ENCODE measurements at regions not wholly inside any gene's neighbourhood (a gene's known extent, or its start where the extent isn't known, plus 50 kb on each side); places are given as distances from the start of the nearest gene placed in this dataset.

DNA sequence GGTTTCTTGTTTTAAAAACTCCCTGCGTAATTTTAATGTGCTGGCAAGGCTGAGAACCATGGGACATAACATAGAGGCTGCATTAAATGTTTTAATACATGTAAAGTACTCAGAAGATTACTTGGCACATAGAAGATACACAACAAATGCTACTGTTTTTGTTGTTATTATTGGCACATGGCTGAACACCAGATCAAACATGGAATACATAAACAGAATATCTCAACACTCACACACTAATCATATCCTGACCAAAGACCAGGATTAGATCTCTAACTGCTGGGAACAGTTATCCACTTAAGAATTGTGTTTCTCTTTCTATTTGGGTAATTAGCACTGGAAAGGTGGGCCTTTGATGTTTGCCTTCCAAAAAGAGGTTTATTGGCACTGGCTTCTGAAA lies 69.3 kb downstream of the KCNE4 start:
- no peak for DNase-seq
- H3K4me1 Mint-ChIP-seq: no peaks in the 10 kb centered on the region
- Histone ChIP-seq H3K36me3 (ENCODE audit: control insufficient read depth in 2 of 3, insufficient read depth in 3 of 3, low read length in 3 of 3) (no peaks in the 10 kb centered on the region), H3K27ac (ENCODE audit: low read depth, low read length) (no peak overlapping the region), H3K4me1 (ENCODE audit: control insufficient read depth in 2 of 2, insufficient read depth in 2 of 2, low read length in 2 of 2) (no peaks in the 10 kb centered on the region), H3K4me3 (ENCODE audit: low read length) (no peak overlapping the region), H3K27me3 (ENCODE audit: control insufficient read depth in 2 of 2, insufficient read depth in 2 of 2, low read length in 2 of 2) (no peaks in the 10 kb centered on the region), H3K9me3 (ENCODE audit: control insufficient read depth in 2 of 3, low read length in 3 of 3) (no peaks in the 10 kb centered on the region)
- intact Hi-C loops (cut with micrococcal nuclease): no loop called here
- no peak overlapping the region for H3K4me3 Mint-ChIP-seq
- peaks cover 0 to 6% (median 0%) of the 10 kb centered on the region in 11 donors for H3K9me3 Mint-ChIP-seq
- H3K36me3 Mint-ChIP-seq: no peaks in the 10 kb centered on the region
- no peak overlapping the region for H3K27ac Mint-ChIP-seq
- no peak for ATAC-seq
- peaks cover 0 to 11% (median 5%) of the 10 kb centered on the region in 5 donors for H3K27me3 Mint-ChIP-seq
- ChIA-PET CTCF (no interaction called here), POLR2A (no interaction called here)

DNA sequence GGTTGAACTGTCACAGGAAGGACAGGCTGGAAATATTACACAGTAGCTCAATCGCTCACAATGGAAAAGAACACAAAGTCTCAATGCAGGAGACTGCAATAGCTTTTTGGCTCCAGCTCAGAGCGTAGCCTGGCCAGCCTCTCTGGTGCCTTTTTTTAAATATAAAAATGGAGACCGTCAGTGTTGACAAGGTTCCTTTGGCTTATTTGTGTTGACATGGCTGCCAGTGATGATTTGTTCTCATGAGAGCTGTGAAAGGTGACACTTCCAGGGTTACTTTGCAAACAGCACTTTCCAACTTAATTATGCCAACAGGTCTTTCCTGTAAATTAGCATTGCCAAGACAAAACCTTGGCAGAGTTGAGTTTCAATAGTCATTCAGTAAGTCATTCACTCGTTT lies 70.8 kb downstream of the KCNE4 start:
- H3K4me3 Mint-ChIP-seq: no peak overlapping the region

DNA sequence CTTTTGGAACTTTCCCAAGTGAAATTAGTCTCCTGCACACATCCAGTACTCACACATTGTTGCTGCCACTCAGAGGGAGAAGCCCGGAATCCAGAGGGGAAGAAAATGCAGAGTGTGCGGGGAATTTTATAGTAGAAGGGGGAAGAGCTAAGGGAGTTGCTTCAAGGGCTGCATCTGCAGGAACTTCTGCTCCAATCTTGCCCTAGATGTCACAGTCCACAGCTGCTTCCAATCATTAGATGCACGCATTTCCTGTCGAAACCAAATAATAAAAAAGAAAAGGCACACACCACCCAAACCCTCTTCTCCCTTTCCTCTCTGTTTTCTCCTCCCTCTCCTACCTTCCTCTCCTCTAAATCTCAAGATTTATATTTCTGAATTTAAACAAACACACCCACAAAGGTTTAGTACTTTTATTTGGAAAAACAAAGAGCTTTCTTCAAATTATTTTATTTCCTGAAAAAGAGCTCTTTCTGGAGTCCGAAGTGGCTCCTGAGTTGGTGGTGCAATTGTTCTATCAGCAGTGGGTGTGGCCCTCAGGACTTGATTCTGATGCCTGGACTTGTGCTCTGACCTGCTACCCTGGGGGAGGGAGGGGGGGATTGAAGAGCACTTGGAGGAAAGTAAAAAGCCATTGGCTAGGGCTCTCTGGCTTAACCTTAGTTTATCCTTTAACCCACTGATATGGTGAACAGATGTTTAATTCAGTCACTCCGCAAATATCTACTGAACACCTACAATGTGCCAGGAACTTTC lies 72.0 kb downstream of the KCNE4 start:
- Mint-ChIP-seq H3K9me3 (peaks cover 0 to 5% (median 0%) of the 10 kb centered on the region in 11 donors), H3K4me1 (no peaks in the 10 kb centered on the region), H3K27ac (no peak overlapping the region), H3K27me3 (peaks cover 0 to 7% (median 5%) of the 10 kb centered on the region in 5 donors), H3K36me3 (no peaks in the 10 kb centered on the region), H3K4me3 (no peak overlapping the region)
- H3K4me1 ChIP-seq (ENCODE audit: control insufficient read depth in 2 of 2, insufficient read depth in 2 of 2, low read length in 2 of 2): no peaks in the 10 kb centered on the region
- intact Hi-C loops (cut with micrococcal nuclease): no loop called here
- CTCF ChIA-PET: no interaction called here
- H3K4me3 ChIP-seq (ENCODE audit: low read length): no peak overlapping the region
- no peaks in the 10 kb centered on the region for H3K9me3 ChIP-seq (ENCODE audit: control insufficient read depth in 2 of 3, low read length in 3 of 3)
- no peak overlapping the region for H3K27ac ChIP-seq (ENCODE audit: low read depth, low read length)
- DNase-seq (no peak), ATAC-seq (no peak)
- no peaks in the 10 kb centered on the region for H3K27me3 ChIP-seq (ENCODE audit: control insufficient read depth in 2 of 2, insufficient read depth in 2 of 2, low read length in 2 of 2)
- H3K36me3 ChIP-seq (ENCODE audit: control insufficient read depth in 2 of 3, insufficient read depth in 3 of 3, low read length in 3 of 3): no peaks in the 10 kb centered on the region
- POLR2A ChIA-PET: no interaction called here

More for the DNA sequence above, 70.8 kb downstream of the KCNE4 start:
- Mint-ChIP-seq H3K27ac (no peak overlapping the region), H3K36me3 (no peaks in the 10 kb centered on the region), H3K4me1 (no peaks in the 10 kb centered on the region), H3K27me3 (peaks cover 0 to 7% (median 5%) of the 10 kb centered on the region in 5 donors), H3K9me3 (peaks cover 0 to 6% (median 0%) of the 10 kb centered on the region in 11 donors)
- Histone ChIP-seq H3K9me3 (ENCODE audit: control insufficient read depth in 2 of 3, low read length in 3 of 3) (no peaks in the 10 kb centered on the region), H3K36me3 (ENCODE audit: control insufficient read depth in 2 of 3, insufficient read depth in 3 of 3, low read length in 3 of 3) (no peaks in the 10 kb centered on the region), H3K27ac (ENCODE audit: low read depth, low read length) (no peak overlapping the region), H3K4me1 (ENCODE audit: control insufficient read depth in 2 of 2, insufficient read depth in 2 of 2, low read length in 2 of 2) (no peaks in the 10 kb centered on the region), H3K27me3 (ENCODE audit: control insufficient read depth in 2 of 2, insufficient read depth in 2 of 2, low read length in 2 of 2) (no peaks in the 10 kb centered on the region), H3K4me3 (ENCODE audit: low read length) (no peak overlapping the region)
- ChIA-PET POLR2A (no interaction called here), CTCF (no interaction called here)
- DNase-seq (no peak), ATAC-seq (no peak)
- intact Hi-C loops (cut with micrococcal nuclease): no loop called here

DNA sequence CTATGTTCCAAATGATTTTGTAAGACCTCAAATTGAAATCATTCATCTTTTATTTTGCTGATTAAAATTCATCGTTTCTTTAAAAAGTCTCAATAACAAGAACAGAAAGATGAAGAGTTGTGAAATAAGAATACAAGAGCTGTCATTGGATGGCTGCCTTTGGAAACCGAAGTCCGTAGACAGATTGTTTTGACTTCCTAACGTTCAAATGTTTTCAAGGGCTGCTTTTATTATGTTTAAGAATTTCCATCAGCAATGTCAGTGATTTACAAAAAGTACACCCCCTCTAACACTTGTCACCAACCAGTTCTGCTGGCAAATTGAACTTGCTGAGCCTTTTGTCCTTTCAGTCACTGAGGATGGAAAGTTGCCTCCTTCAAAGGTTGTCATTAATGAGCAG lies 89.6 kb downstream of the KCNE4 start:
- H3K4me3 ChIP-seq (ENCODE audit: low read length): no peak overlapping the region
- no peaks in the 10 kb centered on the region for H3K4me1 ChIP-seq (ENCODE audit: control insufficient read depth in 2 of 2, insufficient read depth in 2 of 2, low read length in 2 of 2)
- Mint-ChIP-seq H3K36me3 (no peaks in the 10 kb centered on the region), H3K9me3 (peaks cover 0 to 14% (median 0%) of the 10 kb centered on the region in 11 donors), H3K4me1 (no peaks in the 10 kb centered on the region), H3K4me3 (no peak overlapping the region), H3K27me3 (peaks cover 0 to 4% (median 0%) of the 10 kb centered on the region in 5 donors), H3K27ac (no peak overlapping the region)
- POLR2A ChIA-PET: no interaction called here
- no peaks in the 10 kb centered on the region for H3K36me3 ChIP-seq (ENCODE audit: control insufficient read depth in 2 of 3, insufficient read depth in 3 of 3, low read length in 3 of 3)
- H3K27ac ChIP-seq (ENCODE audit: low read depth, low read length): no peak overlapping the region
- CTCF ChIA-PET: no interaction called here
- intact Hi-C loops (cut with micrococcal nuclease): no loop called here
- no peaks in the 10 kb centered on the region for H3K27me3 ChIP-seq (ENCODE audit: control insufficient read depth in 2 of 2, insufficient read depth in 2 of 2, low read length in 2 of 2)
- no peak for DNase-seq
- no peaks in the 10 kb centered on the region for H3K9me3 ChIP-seq (ENCODE audit: control insufficient read depth in 2 of 3, low read length in 3 of 3)
- no peak for ATAC-seq

DNA sequence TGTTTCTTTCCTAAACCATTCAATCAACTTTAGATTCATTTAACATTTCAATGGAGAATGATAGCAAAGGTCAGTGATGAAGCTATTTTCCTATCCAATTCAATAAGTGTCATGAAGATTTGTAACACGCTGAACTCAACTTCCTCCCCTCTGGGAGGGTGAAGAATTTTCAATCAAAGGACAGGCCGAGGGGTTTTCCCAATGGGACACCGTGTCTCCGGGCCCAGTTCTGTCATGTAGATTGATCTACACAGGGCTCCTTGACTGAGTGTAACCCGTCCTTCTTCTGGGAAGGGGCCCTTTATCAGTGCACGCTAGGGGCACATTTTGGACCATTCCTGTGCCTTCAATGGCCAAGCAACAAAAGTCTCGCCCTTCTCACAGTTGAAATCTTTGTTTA lies 90.1 kb downstream of the KCNE4 start:
- DNase-seq (no peak), ATAC-seq (no peak)
- Histone ChIP-seq H3K9me3 (ENCODE audit: control insufficient read depth in 2 of 3, low read length in 3 of 3) (no peaks in the 10 kb centered on the region), H3K36me3 (ENCODE audit: control insufficient read depth in 2 of 3, insufficient read depth in 3 of 3, low read length in 3 of 3) (no peaks in the 10 kb centered on the region), H3K27ac (ENCODE audit: low read depth, low read length) (no peak overlapping the region), H3K27me3 (ENCODE audit: control insufficient read depth in 2 of 2, insufficient read depth in 2 of 2, low read length in 2 of 2) (no peaks in the 10 kb centered on the region), H3K4me3 (ENCODE audit: low read length) (no peak overlapping the region), H3K4me1 (ENCODE audit: control insufficient read depth in 2 of 2, insufficient read depth in 2 of 2, low read length in 2 of 2) (no peaks in the 10 kb centered on the region)
- no peaks in the 10 kb centered on the region for H3K36me3 Mint-ChIP-seq
- peaks cover 0 to 10% (median 0%) of the 10 kb centered on the region in 11 donors for H3K9me3 Mint-ChIP-seq
- H3K27ac Mint-ChIP-seq: no peak overlapping the region
- intact Hi-C loops (cut with micrococcal nuclease): no loop called here
- peaks cover 0 to 4% (median 0%) of the 10 kb centered on the region in 5 donors for H3K27me3 Mint-ChIP-seq
- no peak overlapping the region for H3K4me3 Mint-ChIP-seq
- no peaks in the 10 kb centered on the region for H3K4me1 Mint-ChIP-seq
- CTCF ChIA-PET: no interaction called here
- POLR2A ChIA-PET: no interaction called here

GRCh38 chr2:223147431-223147830 lies 95.4 kb downstream of the KCNE4 start:
- H3K4me1 Mint-ChIP-seq: no peaks in the 10 kb centered on the region
- intact Hi-C loops (cut with micrococcal nuclease): no loop called here

DNA sequence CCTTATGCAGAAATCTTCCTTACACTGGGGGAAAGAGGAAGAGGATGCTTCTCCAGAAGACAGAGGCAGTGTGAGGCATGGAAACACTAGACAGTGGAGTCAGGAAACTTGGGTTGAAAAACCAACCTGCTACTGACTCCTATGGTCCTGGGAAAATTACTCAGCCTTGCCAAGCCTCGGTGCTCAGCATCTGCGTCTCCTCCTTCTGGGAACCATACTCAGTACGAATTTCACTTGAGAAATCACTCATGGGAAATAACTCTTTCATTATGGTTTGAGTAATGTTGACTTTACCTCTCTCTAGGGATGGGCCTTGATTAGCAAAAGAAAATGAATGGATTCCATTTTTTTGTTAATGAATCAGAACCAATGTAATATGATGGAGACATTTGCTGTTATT lies 96.5 kb downstream of the KCNE4 start:
- H3K27ac ChIP-seq (ENCODE audit: low read depth, low read length): no peak overlapping the region
- no peaks in the 10 kb centered on the region for H3K27me3 Mint-ChIP-seq
- H3K27ac Mint-ChIP-seq: no peak overlapping the region
- no peaks in the 10 kb centered on the region for H3K36me3 Mint-ChIP-seq
- no peaks in the 10 kb centered on the region for H3K4me1 Mint-ChIP-seq
- H3K4me3 ChIP-seq (ENCODE audit: low read length): no peak overlapping the region
- CTCF ChIA-PET: no interaction called here
- DNase-seq: no peak
- no peaks in the 10 kb centered on the region for H3K4me1 ChIP-seq (ENCODE audit: control insufficient read depth in 2 of 2, insufficient read depth in 2 of 2, low read length in 2 of 2)
- H3K9me3 Mint-ChIP-seq: peaks cover 0 to 14% (median 0%) of the 10 kb centered on the region in 11 donors
- intact Hi-C loops (cut with micrococcal nuclease): no loop called here
- no peak overlapping the region for H3K4me3 Mint-ChIP-seq
- no peaks in the 10 kb centered on the region for H3K27me3 ChIP-seq (ENCODE audit: control insufficient read depth in 2 of 2, insufficient read depth in 2 of 2, low read length in 2 of 2)
- H3K36me3 ChIP-seq (ENCODE audit: control insufficient read depth in 2 of 3, insufficient read depth in 3 of 3, low read length in 3 of 3): no peaks in the 10 kb centered on the region
- no peaks in the 10 kb centered on the region for H3K9me3 ChIP-seq (ENCODE audit: control insufficient read depth in 2 of 3, low read length in 3 of 3)
- POLR2A ChIA-PET: no interaction called here
- no peak for ATAC-seq

More at GRCh38 chr2:223147431-223147830, 95.4 kb downstream of the KCNE4 start:
- Histone ChIP-seq H3K4me3 (ENCODE audit: low read length) (no peak overlapping the region), H3K9me3 (ENCODE audit: control insufficient read depth in 2 of 3, low read length in 3 of 3) (no peaks in the 10 kb centered on the region), H3K36me3 (ENCODE audit: control insufficient read depth in 2 of 3, insufficient read depth in 3 of 3, low read length in 3 of 3) (no peaks in the 10 kb centered on the region), H3K4me1 (ENCODE audit: control insufficient read depth in 2 of 2, insufficient read depth in 2 of 2, low read length in 2 of 2) (no peaks in the 10 kb centered on the region), H3K27me3 (ENCODE audit: control insufficient read depth in 2 of 2, insufficient read depth in 2 of 2, low read length in 2 of 2) (no peaks in the 10 kb centered on the region), H3K27ac (ENCODE audit: low read depth, low read length) (no peak overlapping the region)
- ATAC-seq: no peak
- Mint-ChIP-seq H3K27me3 (peaks cover 0 to 3% (median 0%) of the 10 kb centered on the region in 5 donors), H3K9me3 (peaks cover 0 to 14% (median 0%) of the 10 kb centered on the region in 11 donors), H3K27ac (no peak overlapping the region), H3K4me3 (no peak overlapping the region), H3K36me3 (no peaks in the 10 kb centered on the region)
- no peak for DNase-seq
- POLR2A ChIA-PET: no interaction called here
- CTCF ChIA-PET: no interaction called here

All from naive thymus-derived CD4-positive, alpha-beta T cell (primary cell).